SK-N-SH treated with all-trans-retinoic acid at 6 μM for 48 hours (cell line): ENCODE measurements at regions not wholly inside any gene's neighbourhood (a gene's known extent, or its start where the extent isn't known, plus 50 kb on each side); places are given as distances from the start of the nearest gene placed in this dataset.

ENCODE experiments used
- ARNTL ChIP-seq: fragments of 450-650 bp; formaldehyde crosslinking; IDR thresholded peaks from 2 replicates; pipeline ENCODE4 v1.5.0; 2020; ENCODE audit warnings: low read depth, mild to moderate bottlenecking, moderate library complexity, borderline replicate concordance
- PATZ1 ChIP-seq: fragments of 250-450 bp; sonication (Bioruptor Pico); IDR thresholded peaks from 2 replicates; pipeline ENCODE4 v1.8.0; 2020; ENCODE audit warnings: mild to moderate bottlenecking, moderate library complexity, borderline replicate concordance
- PPARA ChIP-seq: fragments of 250-450 bp; sonication (Bioruptor Pico); IDR thresholded peaks from 2 replicates; pipeline ENCODE4 v1.5.0; 2020; ENCODE audit warnings: mild to moderate bottlenecking, borderline replicate concordance
- RARB ChIP-seq: fragments of 250-450 bp; sonication (Bioruptor Pico); IDR thresholded peaks from 2 replicates; pipeline ENCODE4 v1.8.0; 2021; ENCODE audit warnings: mild to moderate bottlenecking, moderate library complexity
- ZFP3 ChIP-seq: fragments of 250-450 bp; sonication (Bioruptor Pico); IDR thresholded peaks from 2 replicates; pipeline ENCODE4 v1.5.0; 2020; ENCODE audit warnings: mild to moderate bottlenecking, moderate library complexity
- ZFP30 ChIP-seq: fragments of 450-650 bp; formaldehyde crosslinking; IDR thresholded peaks from 2 replicates; pipeline ENCODE4 v1.5.0; 2022; ENCODE audit warnings: mild to moderate bottlenecking, moderate library complexity
- ZNF70 ChIP-seq: fragments of 450-650 bp; formaldehyde crosslinking; IDR thresholded peaks from 2 replicates; pipeline ENCODE4 v1.5.0; 2020; ENCODE audit warnings: mild to moderate bottlenecking, moderate library complexity
- TF ChIP-seq, protein P1 (sequence below): fragments of 250-450 bp; sonication (Bioruptor Pico); IDR thresholded peaks from 2 replicates; pipeline ENCODE4 v1.5.1; 2021; ENCODE audit warnings: mild to moderate bottlenecking, moderate library complexity

DNA sequence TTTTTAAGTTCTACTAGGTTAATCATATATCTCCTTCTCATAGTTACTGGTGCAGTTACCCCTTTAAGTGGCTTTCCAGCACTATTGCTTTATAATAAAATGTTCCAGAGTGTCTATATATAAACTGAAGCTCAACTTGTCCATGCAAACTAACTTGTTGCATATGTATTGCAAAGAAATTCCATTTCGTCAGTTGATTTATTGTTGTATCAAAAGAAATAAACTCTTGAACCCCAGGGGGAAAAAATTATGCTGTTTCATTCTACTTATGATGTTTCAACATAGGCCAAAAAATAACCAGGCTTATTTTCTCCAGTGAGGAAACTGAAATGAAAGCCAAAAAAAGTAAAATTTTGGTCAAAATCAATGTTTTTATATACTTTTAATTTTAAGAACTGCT, 491.9 kb downstream of the NR4A2 start:
- no peak for TF ChIP-seq ZFP3
- no peak for TF ChIP-seq ZNF70 (CRISPR knock-in tag)
- TF ChIP-seq RARB (CRISPR knock-in tag), result no peak
- no peak for TF ChIP-seq PPARA (CRISPR knock-in tag)
- TF ChIP-seq, protein P1, sequence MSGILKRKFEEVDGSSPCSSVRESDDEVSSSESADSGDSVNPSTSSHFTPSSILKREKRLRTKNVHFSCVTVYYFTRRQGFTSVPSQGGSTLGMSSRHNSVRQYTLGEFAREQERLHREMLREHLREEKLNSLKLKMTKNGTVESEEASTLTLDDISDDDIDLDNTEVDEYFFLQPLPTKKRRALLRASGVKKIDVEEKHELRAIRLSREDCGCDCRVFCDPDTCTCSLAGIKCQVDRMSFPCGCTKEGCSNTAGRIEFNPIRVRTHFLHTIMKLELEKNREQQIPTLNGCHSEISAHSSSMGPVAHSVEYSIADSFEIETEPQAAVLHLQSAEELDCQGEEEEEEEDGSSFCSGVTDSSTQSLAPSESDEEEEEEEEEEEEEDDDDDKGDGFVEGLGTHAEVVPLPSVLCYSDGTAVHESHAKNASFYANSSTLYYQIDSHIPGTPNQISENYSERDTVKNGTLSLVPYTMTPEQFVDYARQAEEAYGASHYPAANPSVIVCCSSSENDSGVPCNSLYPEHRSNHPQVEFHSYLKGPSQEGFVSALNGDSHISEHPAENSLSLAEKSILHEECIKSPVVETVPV (CRISPR knock-in tag), result no peak
- TF ChIP-seq ARNTL (CRISPR knock-in tag), result no peak
- TF ChIP-seq PATZ1 (CRISPR knock-in tag), result no peak
- no peak for TF ChIP-seq ZFP30 (CRISPR knock-in tag)
